Heart left ventricle (tissue), 13 donors: ENCODE measurements at regions not wholly inside any gene's neighbourhood (a gene's known extent, or its start where the extent isn't known, plus 50 kb on each side); places are given as distances from the start of the nearest gene placed in this dataset.

Experiments
- POLR2A ChIP-seq, 2 donors: fragments of 450-650 bp; IDR thresholded peaks; one replicate each; pipeline ENCODE4 v1.6.1; 2017; ENCODE audit warnings: antibody characterized with exemption in 2 of 2, mild to moderate bottlenecking in 2 of 2, moderate library complexity in 2 of 2
- TF ChIP-seq, protein P1 (sequence below), 12 donors: fragments of 200-600 bp; sonication (generic) in 4 of 12; IDR thresholded peaks; one replicate each; pipeline versions ENCODE4 v1.5.0 to v1.8.0; 2018 to 2022; ENCODE audit warnings: antibody characterized with exemption in 12 of 12, mild to moderate bottlenecking in 5 of 12
- donor health status: ischemic (EF 13 %, LVEDD 7.1; RV severe dilation, severe dysfunction).
- donor health status: DM: no; HTN: yes; CAD: no.
- donor health status: DM: no; HTN: no; CAD: no.
- donor health status: ischemic (EF 25% LVEDD 6.9; RV normal size, moderate dysfunction).
- donor health status: ischemic (EF 25% LVEDD 5.7; RV mildly dilated, moderate dysfunction).
- donor health status: ischemic (EF 35%, LVEDD 5.7; RV mildly dilated, moderate dysfunction).
- donor health status: nonischemic (EF 11% LVEDD 7.7; RV severe dilation, severe dysfunction).
- donor health status: DM: yes; HTN: yes; CAD: no.
- donor health status: PGD.
- donor health status: ischemic (EF 29% LVEDD 5.4; RV normal size, mild dysfunction).
- donor health status: nonischemic (EF 23%, LVEDD 6.1; RV moderate dilation, normal function).

DNA sequence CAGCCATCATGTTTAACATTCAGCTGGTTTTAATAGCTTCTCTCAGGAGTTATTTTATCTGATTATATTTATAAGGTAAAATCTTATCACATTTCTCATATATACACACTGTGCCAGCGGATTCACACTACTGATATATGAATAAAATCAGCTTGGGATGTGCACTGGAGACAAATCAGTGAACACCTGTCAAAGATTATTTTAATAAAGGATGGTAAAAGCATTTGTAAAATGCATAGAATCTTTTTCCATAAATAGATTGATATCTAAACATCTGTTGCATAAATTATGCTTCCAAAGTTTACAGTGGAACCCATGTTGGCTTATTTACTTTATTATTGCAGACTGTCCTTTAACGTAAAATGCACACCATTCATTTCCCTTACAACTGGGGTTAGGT lies 1125.8 kb upstream of the CNTN5 start:
- TF ChIP-seq, protein P1, sequence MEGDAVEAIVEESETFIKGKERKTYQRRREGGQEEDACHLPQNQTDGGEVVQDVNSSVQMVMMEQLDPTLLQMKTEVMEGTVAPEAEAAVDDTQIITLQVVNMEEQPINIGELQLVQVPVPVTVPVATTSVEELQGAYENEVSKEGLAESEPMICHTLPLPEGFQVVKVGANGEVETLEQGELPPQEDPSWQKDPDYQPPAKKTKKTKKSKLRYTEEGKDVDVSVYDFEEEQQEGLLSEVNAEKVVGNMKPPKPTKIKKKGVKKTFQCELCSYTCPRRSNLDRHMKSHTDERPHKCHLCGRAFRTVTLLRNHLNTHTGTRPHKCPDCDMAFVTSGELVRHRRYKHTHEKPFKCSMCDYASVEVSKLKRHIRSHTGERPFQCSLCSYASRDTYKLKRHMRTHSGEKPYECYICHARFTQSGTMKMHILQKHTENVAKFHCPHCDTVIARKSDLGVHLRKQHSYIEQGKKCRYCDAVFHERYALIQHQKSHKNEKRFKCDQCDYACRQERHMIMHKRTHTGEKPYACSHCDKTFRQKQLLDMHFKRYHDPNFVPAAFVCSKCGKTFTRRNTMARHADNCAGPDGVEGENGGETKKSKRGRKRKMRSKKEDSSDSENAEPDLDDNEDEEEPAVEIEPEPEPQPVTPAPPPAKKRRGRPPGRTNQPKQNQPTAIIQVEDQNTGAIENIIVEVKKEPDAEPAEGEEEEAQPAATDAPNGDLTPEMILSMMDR (IDR thresholded peaks at IDR 0.05): no peak
- no peak for TF ChIP-seq POLR2A (IDR thresholded peaks at IDR 0.05)
